PC-9 (cell line): ENCODE measurements at regions not wholly inside any gene's neighbourhood (a gene's known extent, or its start where the extent isn't known, plus 50 kb on each side); places are given as distances from the start of the nearest gene placed in this dataset.
A peak's percentile ranks its signal among the peaks of the same experiment; 100 is the strongest.

Experiments
- CTCF ChIP-seq: fragments of 200-600 bp; sonication (generic); conservative IDR thresholded peaks from 2 replicates; pipeline ENCODE4 v1.6.1; 2017; ENCODE audit warnings: mixed run types, antibody characterized with exemption, mild to moderate bottlenecking, moderate library complexity
- EZH2 ChIP-seq: fragments of 200-600 bp; sonication (generic); IDR thresholded peaks from 2 replicates; pipeline ENCODE4 v1.8.0; 2017; ENCODE audit warnings: antibody characterized with exemption, low read depth

- TF ChIP-seq CTCF (peak; percentile 81), EZH2 (no peak)
These were observed 125.8 kb upstream of the AVPR1A start for GRCh38 chr12:63276537-63277365.
